ENCODE measurements at regions not wholly inside any gene's neighbourhood (a gene's known extent, or its start where the extent isn't known, plus 50 kb on each side); places are given as distances from the start of the nearest gene placed in this dataset.

DNA sequence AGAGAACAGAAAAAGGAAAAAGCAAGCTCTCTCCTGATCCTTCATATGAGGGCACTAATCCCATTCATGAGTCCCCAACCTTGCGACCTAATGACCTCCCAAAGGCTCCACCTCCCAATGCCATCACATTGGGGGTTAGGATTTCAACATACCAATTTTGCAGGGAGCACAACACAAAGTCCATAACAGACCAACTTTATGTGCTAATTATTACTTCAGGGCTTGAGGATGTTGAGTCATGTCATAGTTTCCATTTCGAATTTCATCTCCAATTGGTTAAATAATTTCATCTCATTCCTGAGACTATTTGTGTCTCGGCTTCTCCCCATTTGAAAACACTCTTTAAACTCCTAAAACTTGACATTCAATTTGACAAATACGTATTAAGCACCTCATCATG lies 69.9 kb upstream of the KLF7 start:
- TF ChIP-seq POLR2A (IDR thresholded peaks at IDR 0.05) = no peak
- TF ChIP-seq, protein P1, sequence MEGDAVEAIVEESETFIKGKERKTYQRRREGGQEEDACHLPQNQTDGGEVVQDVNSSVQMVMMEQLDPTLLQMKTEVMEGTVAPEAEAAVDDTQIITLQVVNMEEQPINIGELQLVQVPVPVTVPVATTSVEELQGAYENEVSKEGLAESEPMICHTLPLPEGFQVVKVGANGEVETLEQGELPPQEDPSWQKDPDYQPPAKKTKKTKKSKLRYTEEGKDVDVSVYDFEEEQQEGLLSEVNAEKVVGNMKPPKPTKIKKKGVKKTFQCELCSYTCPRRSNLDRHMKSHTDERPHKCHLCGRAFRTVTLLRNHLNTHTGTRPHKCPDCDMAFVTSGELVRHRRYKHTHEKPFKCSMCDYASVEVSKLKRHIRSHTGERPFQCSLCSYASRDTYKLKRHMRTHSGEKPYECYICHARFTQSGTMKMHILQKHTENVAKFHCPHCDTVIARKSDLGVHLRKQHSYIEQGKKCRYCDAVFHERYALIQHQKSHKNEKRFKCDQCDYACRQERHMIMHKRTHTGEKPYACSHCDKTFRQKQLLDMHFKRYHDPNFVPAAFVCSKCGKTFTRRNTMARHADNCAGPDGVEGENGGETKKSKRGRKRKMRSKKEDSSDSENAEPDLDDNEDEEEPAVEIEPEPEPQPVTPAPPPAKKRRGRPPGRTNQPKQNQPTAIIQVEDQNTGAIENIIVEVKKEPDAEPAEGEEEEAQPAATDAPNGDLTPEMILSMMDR (IDR thresholded peaks at IDR 0.05) = no peak

All from uterus (tissue), 2 donors.